BE2C (cell line): ENCODE measurements at regions not wholly inside any gene's neighbourhood (a gene's known extent, or its start where the extent isn't known, plus 50 kb on each side); places are given as distances from the start of the nearest gene placed in this dataset.

ENCODE experiments used
- DNase-seq: peaks from one replicate; pipeline ENCODE4 v3.0.0-alpha.2; 2020
- H3K27me3 ChIP-seq: fragments of 250-450 bp; sonication (Bioruptor Pico); 2 replicates; pipeline ENCODE4 v1.5.1; 2020; ENCODE audit warnings: mild to moderate bottlenecking
- H3K36me3 ChIP-seq: fragments of 250-450 bp; sonication (Bioruptor Pico); 2 replicates; pipeline ENCODE4 v1.5.1; 2020; ENCODE audit warnings: mild to moderate bottlenecking
- H3K4me1 ChIP-seq: fragments of 250-450 bp; sonication (Bioruptor Pico); 2 replicates; pipeline ENCODE4 v1.5.1; 2020
- H3K4me3 ChIP-seq: 2 replicates; pipeline ENCODE4 v1.5.1; 2011; ENCODE audit warnings: low read depth, low read length
- H3K9me3 ChIP-seq: fragments of 250-450 bp; sonication (Bioruptor Pico); 2 replicates; pipeline ENCODE4 v1.5.1; 2020
- CTCF ChIP-seq: IDR thresholded peaks from 2 replicates; pipeline ENCODE4 v1.5.1; 2012; ENCODE audit warnings: mild to moderate bottlenecking, low read depth, low read length

- Histone ChIP-seq H3K27me3 (no peaks in the 10 kb centered on the region), H3K9me3 (no peaks in the 10 kb centered on the region), H3K36me3 (no peaks in the 10 kb centered on the region), H3K4me1 (no peaks in the 10 kb centered on the region), H3K4me3 (no peak overlapping the region)
- no peak for DNase-seq
- no peak for TF ChIP-seq CTCF
These were observed 57.9 kb downstream of the DNAJB9 start for GRCh38 chr7:108627476-108628051.

DNA sequence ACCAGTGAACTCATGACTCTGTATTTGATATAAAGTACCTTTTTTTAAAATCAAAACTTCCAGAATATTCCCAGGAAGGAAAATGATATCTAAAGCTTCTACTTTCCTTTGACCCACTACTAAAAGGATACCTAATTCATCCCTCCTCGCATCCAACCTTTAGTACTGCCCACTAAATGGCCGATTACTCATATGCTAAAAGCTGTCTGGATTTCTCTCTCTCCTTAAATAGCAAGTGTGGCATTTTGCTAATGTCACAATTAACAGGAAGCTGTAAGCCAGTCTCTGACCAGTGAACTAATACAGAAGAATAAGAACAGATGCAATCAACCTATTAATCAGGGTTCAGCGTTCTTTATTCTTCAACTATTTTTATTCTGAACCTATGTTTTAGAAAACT, 59.0 kb downstream of the DNAJB9 start:
- H3K4me1 ChIP-seq, result no peaks in the 10 kb centered on the region
- no peak overlapping the region for H3K4me3 ChIP-seq
- no peaks in the 10 kb centered on the region for H3K27me3 ChIP-seq
- no peak for DNase-seq
- H3K9me3 ChIP-seq, result no peaks in the 10 kb centered on the region
- no peaks in the 10 kb centered on the region for H3K36me3 ChIP-seq
- no peak for TF ChIP-seq CTCF

DNA sequence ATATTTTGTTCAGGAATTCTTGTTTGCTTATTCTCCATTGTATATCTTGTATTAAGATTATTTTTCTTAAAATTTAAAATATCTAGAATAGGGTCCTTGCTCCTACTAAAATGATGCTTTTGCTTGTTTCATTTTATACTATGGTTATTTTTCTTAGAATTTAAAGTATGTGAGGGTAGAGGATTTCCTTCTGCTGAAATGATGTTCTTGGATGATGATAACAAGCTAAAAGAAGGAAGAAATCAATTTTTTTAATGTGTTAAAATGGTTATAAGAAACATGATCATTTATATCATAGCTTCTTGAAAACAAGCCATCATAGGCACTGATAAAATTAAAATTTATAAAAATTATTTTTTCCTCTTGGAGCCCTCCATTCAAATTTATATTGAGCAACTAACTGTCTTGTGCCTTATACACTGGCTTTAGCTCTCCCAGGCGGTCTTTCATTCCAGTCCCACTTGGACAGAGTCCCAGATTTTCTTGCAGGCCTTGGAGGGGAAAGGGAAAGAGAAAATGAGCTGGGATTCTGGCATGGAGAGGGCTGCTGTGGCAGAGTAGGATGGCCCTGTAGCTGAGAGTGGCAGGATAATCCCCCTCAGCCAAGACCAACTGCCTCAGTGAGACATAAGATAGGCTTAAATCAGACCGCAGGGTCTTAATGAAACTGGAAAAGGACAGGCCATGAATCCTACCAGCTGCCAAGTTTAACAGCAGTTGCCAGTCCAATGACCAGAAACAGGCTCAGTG, 60.2 kb downstream of the DNAJB9 start:
- Histone ChIP-seq H3K9me3 (no peaks in the 10 kb centered on the region), H3K36me3 (no peaks in the 10 kb centered on the region), H3K4me3 (no peak overlapping the region), H3K27me3 (no peaks in the 10 kb centered on the region), H3K4me1 (no peaks in the 10 kb centered on the region)
- TF ChIP-seq CTCF, result no peak
- peak; percentile 44 for DNase-seq

DNA sequence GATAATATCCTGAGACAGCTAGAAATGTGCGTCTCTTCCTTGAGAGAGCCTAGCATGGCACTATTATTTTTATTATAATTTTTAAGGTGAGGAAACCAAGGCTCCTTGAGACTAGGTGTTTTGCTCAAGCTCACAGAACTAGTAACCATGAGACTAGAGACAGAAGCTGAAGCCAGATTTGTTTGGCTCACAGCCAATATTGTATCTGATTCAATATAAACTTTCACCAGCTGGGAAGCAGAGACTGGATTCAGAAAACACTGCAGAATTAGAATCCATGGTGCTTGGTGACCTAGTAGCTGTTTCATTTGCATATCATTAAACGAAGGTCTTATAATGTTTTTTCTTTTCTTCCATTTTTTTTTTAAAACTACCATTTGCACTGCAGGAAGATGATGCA, 64.4 kb downstream of the DNAJB9 start:
- no peak for TF ChIP-seq CTCF
- Histone ChIP-seq H3K36me3 (no peaks in the 10 kb centered on the region), H3K27me3 (no peaks in the 10 kb centered on the region), H3K4me3 (no peak overlapping the region), H3K4me1 (no peaks in the 10 kb centered on the region), H3K9me3 (no peaks in the 10 kb centered on the region)
- no peak for DNase-seq

GRCh38 chr7:108634535-108634934, 64.9 kb downstream of the DNAJB9 start:
- H3K36me3 ChIP-seq, result no peaks in the 10 kb centered on the region
- TF ChIP-seq CTCF, result no peak
- no peak overlapping the region for H3K4me3 ChIP-seq
- H3K4me1 ChIP-seq, result no peaks in the 10 kb centered on the region
- H3K9me3 ChIP-seq, result no peaks in the 10 kb centered on the region
- H3K27me3 ChIP-seq, result no peaks in the 10 kb centered on the region
- no peak for DNase-seq

DNA sequence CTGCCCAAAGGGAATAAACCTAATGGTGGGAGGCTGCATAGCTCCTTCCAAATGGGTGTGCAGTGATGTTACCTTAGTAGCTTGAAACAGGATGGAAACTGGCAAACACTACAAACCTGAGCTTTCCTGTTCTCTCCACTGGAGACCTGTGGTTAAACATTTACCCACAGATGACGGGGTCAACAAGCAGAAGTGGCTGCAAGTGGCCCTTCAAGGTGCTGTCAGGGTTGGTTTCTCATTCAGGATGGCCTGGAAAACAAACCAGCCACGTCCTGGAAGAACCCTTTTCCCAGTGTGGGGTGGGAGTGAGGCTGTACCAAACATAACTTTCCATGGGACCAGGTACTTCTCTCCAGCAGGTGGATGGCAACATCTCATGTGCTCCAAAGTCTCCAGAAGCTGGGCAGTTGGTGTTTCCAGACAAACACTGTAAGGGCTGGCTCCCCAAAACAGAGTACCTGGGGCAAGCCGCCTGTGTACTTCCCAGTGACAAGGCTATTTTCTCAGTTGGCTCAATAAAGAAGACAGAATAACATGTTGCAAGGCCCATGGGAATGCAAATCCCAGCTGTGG, 67.5 kb downstream of the DNAJB9 start:
- Histone ChIP-seq H3K36me3 (no peaks in the 10 kb centered on the region), H3K4me3 (no peak overlapping the region), H3K9me3 (no peaks in the 10 kb centered on the region), H3K27me3 (no peaks in the 10 kb centered on the region), H3K4me1 (no peaks in the 10 kb centered on the region)
- no peak for TF ChIP-seq CTCF
- DNase-seq, result no peak
